LNCaP clone FGC (cell line): ENCODE measurements at regions not wholly inside any gene's neighbourhood (a gene's known extent, or its start where the extent isn't known, plus 50 kb on each side); places are given as distances from the start of the nearest gene placed in this dataset.

Experiments
- DNase-seq: peaks from one replicate; pipeline ENCODE4 v3.0.0-alpha.2; 2011; ENCODE audit warnings: low read depth
- H3K4me3 ChIP-seq: 2 replicates; pipeline ENCODE4 v1.5.1; 2011; ENCODE audit warnings: mild to moderate bottlenecking, low read depth, low read length, control low read depth
- TF ChIP-seq, protein P1 (sequence below): IDR thresholded peaks from 2 replicates; pipeline ENCODE4 v1.5.1; 2012; ENCODE audit warnings: mild to moderate bottlenecking; ENCODE audit not compliant: control insufficient read depth, insufficient read depth; ENCODE audit errors: extremely low read depth

DNA sequence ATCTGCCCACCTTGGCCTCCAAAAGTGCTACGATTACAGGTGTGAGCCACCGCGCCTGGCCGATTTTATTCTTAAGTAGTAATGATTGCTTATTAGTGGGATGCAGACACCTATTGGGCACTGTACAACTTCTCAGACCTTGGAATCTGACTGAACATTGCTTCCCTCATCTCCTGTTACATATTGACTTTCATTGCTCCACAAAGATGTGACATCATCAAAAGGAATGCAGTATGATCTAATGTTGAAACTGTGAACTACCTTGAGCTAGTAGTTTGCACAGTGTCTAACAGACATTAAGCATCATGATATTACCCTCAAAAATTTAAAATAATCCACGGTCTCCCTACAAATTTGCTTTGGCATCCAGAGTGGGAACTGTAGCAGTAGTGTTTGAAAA is 109.8 kb upstream of the SIX2 start:
- TF ChIP-seq, protein P1, sequence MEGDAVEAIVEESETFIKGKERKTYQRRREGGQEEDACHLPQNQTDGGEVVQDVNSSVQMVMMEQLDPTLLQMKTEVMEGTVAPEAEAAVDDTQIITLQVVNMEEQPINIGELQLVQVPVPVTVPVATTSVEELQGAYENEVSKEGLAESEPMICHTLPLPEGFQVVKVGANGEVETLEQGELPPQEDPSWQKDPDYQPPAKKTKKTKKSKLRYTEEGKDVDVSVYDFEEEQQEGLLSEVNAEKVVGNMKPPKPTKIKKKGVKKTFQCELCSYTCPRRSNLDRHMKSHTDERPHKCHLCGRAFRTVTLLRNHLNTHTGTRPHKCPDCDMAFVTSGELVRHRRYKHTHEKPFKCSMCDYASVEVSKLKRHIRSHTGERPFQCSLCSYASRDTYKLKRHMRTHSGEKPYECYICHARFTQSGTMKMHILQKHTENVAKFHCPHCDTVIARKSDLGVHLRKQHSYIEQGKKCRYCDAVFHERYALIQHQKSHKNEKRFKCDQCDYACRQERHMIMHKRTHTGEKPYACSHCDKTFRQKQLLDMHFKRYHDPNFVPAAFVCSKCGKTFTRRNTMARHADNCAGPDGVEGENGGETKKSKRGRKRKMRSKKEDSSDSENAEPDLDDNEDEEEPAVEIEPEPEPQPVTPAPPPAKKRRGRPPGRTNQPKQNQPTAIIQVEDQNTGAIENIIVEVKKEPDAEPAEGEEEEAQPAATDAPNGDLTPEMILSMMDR: no peak
- DNase-seq: no peak
- H3K4me3 ChIP-seq: no peak overlapping the region

DNA sequence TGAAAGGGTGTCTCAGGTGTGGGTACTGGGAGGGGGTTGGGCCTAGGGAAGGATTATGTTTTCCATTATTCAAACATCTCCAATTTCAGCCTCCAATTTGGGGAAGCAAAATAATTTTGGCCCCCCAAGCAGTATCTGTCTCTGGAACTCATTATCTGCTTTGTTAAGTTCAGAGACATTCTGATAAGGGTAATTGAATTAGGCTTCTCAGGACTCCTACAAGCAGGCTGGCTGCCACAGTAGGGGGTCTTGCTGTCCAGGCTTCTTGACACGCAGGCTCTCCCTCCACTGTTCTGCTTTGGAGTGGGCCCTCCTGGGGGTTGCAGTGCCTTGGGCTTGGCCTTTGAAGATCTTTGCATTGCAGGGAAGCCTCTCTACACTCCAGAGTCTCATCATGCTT is 108.1 kb upstream of the SIX2 start:
- DNase-seq: no peak
- TF ChIP-seq, protein P1: no peak

DNA sequence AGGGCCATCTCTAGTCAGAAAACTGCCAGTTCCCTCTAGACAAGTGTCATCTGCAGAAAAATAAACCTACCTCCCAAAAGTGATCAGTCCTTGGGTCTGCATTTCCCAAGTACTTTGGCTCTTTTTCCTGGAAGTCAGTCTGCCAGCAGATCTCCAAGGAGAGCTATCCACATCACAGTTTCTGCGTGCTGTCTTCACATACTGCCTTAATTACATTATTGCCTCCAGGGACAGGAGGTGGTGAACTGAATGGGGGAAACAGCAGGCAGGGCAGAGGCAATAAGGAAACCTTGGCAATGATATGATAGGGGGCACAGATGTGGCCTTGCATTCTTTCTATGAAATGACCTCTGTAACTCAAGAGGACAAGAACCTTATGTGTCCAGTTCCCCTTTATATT is 105.9 kb upstream of the SIX2 start:
- no peak for DNase-seq

More for the DNA sequence above, 108.1 kb upstream of the SIX2 start:
- H3K4me3 ChIP-seq: no peak overlapping the region

DNA sequence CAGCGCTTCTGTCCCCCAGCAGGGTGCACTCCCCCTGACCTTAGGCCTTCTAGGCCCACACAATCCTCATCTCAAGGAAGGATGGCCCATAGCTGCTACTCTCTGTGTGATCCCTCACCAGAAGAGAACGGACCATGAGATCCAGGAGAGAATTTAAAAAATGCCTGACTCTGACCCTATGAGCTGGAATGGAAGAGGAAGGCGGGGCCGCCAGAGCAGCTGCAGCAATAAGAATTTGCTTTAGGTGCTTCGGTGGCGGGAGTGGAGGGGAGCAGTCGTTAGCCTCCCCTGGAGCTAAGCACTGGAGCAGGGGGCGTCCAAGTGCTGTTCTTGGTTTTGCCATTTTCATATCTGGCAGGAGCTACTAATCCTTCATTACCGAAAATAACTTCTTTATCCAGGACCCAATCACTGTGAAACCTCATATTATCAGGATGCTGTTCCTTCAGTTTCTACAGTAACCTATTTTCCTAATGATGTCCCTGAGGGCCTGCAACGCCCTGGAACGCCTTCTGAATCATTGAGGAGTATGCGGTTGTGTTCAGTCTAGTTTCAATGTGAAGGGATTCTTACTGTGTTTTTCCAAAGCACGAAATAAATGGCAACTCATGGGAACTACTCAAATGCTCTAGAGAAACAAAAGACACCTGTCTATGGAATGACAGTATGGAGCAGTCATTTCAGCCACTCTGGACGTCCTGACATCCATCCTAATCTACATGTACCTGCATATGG is 105.1 kb upstream of the SIX2 start:
- TF ChIP-seq, protein P1: no peak
- DNase-seq: no peak
- no peak overlapping the region for H3K4me3 ChIP-seq

More for the DNA sequence above, 105.9 kb upstream of the SIX2 start:
- no peak overlapping the region for H3K4me3 ChIP-seq
- TF ChIP-seq, protein P1: no peak

DNA sequence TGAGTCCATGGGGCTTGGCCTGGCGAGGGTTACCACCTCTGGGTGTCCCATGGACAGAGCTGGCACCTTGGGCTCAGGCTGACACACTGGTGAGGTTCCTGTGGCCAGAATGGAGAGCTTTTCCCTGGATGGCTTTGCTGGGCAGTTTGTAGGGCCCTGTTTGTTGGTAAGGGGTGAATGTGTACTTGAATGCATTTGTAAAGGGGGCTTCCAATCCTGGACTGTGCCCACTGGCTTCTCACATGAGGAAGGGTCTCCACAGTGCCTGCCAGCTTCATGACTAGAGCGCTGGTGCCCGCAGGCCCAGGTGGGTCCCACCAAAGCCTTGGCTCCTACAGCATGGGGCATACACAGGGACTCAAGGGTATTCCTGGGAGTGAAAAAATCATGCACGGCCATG is 103.5 kb upstream of the SIX2 start:
- no peak for DNase-seq
- H3K4me3 ChIP-seq: no peak overlapping the region
- TF ChIP-seq, protein P1: no peak

DNA sequence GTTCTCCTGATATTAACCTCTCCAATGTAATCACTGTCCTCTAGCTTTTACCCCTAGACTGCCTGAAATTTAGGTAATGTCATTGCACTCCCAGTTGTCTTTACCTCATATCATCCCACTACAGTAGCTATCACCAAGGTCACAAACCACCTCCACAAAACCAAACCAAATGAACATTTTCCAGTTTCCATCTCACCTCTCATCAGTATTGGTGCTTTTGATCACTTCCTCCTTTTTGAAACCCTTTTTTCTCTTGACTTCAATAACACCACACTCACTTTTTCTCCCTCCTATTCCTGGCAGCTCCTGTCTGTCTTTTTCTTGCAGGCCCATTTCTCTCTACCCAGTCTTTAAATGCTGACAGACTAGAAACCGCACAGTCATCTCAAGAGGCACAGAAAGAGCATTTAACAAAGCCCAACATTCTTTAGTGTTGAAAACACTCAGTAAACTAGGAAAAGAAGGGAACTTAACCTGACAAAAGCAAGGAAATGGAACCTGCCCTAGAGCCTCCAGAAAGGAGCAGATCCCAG is 95.9 kb upstream of the SIX2 start:
- H3K4me3 ChIP-seq: no peak overlapping the region
- TF ChIP-seq, protein P1: no peak
- no peak for DNase-seq

DNA sequence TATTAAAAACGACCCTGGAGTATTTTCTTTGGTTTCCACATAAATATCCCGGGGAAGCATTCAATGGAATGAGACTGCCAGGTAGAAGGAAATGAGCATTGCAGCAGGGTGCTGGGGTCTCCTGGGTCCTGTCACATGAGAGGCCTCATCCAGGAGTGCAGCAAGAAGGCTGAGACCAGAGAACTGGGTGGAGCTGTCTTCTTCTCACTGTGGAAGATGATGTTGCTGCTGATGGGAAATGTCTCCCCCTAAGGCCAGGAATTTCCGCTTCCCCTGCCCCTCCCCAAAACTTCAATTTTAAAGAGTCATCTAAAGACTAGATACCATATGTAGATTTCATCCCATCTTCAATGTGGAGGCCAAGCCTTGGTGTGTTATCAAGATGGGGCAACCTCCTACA is 95.2 kb upstream of the SIX2 start:
- no peak overlapping the region for H3K4me3 ChIP-seq
- TF ChIP-seq, protein P1: no peak
- no peak for DNase-seq
